RWPE2 (cell line): ENCODE measurements at regions not wholly inside any gene's neighbourhood (a gene's known extent, or its start where the extent isn't known, plus 50 kb on each side); places are given as distances from the start of the nearest gene placed in this dataset.

Experiments
- ATAC-seq: fragments of 200-7000 bp; cut with Tn5 transposase; 3 replicates; pipeline ENCODE4 v1.9.1; 2021; ENCODE audit warnings: low read depth
- DNase-seq: peaks from one replicate; pipeline ENCODE4 v3.0.0-alpha.2; 2020; ENCODE audit warnings: low spot score
- H3K27ac ChIP-seq: fragments of 450-650 bp; 2 replicates; pipeline ENCODE4 v1.5.1; 2017; ENCODE audit warnings: mild to moderate bottlenecking; ENCODE audit not compliant: poor library complexity, severe bottlenecking
- H3K27me3 ChIP-seq: fragments of 250-450 bp; sonication (Bioruptor Pico); 2 replicates; pipeline ENCODE4 v1.5.1; 2021; ENCODE audit warnings: mild to moderate bottlenecking, moderate library complexity; ENCODE audit not compliant: insufficient read depth, poor library complexity, severe bottlenecking
- H3K36me3 ChIP-seq: fragments of 250-450 bp; sonication (Bioruptor Pico); 2 replicates; pipeline ENCODE4 v1.5.1; 2020; ENCODE audit warnings: low read depth, mild to moderate bottlenecking, moderate library complexity
- H3K4me1 ChIP-seq: fragments of 250-450 bp; sonication (Bioruptor Pico); 2 replicates; pipeline ENCODE4 v1.5.1; 2021; ENCODE audit warnings: mild to moderate bottlenecking, moderate library complexity; ENCODE audit not compliant: insufficient read depth, poor library complexity, severe bottlenecking
- H3K4me3 ChIP-seq: fragments of 250-450 bp; sonication (Bioruptor Pico); 2 replicates; pipeline ENCODE4 v1.5.1; 2021; ENCODE audit warnings: mild to moderate bottlenecking, moderate library complexity; ENCODE audit not compliant: severe bottlenecking
- H3K9me3 ChIP-seq: fragments of 250-450 bp; sonication (Bioruptor Pico); 2 replicates; pipeline ENCODE4 v1.5.1; 2021; ENCODE audit warnings: mild to moderate bottlenecking, moderate library complexity; ENCODE audit not compliant: severe bottlenecking
- TF ChIP-seq, protein P1 (sequence below): fragments of 450-650 bp; IDR thresholded peaks from one replicate; pipeline ENCODE4 v1.5.1; 2017; ENCODE audit warnings: mild to moderate bottlenecking, moderate library complexity; ENCODE audit not compliant: poor library complexity, severe bottlenecking

DNA sequence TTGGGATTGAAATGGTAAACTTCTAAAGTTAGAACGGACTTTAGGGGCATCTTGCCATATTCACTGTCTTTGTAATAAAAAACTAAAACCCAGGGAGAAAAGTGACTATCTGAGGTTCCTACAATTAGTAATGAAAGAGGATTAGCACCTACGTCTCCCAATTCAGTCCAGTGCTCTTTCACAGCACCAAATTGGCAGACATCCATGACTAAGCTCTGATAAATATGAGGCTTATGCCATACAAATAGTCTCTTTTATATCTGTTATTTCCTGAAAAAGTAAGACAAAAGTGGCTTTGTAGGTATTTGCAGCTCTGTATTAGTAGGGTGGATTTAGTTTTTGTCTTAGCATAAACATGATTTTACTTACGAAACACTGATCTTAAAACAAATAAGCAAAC is 315.0 kb upstream of the NRIP1 start:
- H3K9me3 ChIP-seq, result no peaks in the 10 kb centered on the region
- H3K4me1 ChIP-seq, result no peaks in the 10 kb centered on the region
- no peak overlapping the region for H3K27ac ChIP-seq
- TF ChIP-seq, protein P1, sequence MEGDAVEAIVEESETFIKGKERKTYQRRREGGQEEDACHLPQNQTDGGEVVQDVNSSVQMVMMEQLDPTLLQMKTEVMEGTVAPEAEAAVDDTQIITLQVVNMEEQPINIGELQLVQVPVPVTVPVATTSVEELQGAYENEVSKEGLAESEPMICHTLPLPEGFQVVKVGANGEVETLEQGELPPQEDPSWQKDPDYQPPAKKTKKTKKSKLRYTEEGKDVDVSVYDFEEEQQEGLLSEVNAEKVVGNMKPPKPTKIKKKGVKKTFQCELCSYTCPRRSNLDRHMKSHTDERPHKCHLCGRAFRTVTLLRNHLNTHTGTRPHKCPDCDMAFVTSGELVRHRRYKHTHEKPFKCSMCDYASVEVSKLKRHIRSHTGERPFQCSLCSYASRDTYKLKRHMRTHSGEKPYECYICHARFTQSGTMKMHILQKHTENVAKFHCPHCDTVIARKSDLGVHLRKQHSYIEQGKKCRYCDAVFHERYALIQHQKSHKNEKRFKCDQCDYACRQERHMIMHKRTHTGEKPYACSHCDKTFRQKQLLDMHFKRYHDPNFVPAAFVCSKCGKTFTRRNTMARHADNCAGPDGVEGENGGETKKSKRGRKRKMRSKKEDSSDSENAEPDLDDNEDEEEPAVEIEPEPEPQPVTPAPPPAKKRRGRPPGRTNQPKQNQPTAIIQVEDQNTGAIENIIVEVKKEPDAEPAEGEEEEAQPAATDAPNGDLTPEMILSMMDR, result no peak
- DNase-seq (no peak), ATAC-seq (no peak)
- no peak overlapping the region for H3K4me3 ChIP-seq
- no peaks in the 10 kb centered on the region for H3K36me3 ChIP-seq
- H3K27me3 ChIP-seq, result no peaks in the 10 kb centered on the region

DNA sequence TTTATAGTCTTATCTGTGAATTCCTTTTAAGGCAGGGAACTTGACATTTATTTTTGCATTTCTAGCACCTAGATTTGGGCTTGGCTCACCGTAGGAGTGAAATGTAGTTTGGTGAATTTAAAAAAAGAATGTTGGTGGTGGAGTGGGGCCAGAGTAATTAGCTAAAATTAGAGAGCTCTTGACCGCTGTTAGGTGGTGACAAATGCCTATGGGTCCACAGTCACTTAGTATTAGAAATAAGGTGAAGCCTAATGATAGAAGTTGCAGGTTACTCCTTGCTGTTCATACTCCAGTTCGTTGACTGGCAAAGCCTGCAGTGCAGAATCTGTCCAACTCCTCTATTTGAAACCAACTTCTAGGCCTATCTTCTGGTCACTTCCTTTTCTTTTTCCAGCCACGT is 318.8 kb upstream of the NRIP1 start:
- Histone ChIP-seq H3K9me3 (no peaks in the 10 kb centered on the region), H3K4me1 (no peaks in the 10 kb centered on the region), H3K27me3 (no peaks in the 10 kb centered on the region), H3K36me3 (no peaks in the 10 kb centered on the region), H3K27ac (no peak overlapping the region), H3K4me3 (no peak overlapping the region)
- TF ChIP-seq, protein P1, result no peak
- ATAC-seq (no peak), DNase-seq (no peak)

DNA sequence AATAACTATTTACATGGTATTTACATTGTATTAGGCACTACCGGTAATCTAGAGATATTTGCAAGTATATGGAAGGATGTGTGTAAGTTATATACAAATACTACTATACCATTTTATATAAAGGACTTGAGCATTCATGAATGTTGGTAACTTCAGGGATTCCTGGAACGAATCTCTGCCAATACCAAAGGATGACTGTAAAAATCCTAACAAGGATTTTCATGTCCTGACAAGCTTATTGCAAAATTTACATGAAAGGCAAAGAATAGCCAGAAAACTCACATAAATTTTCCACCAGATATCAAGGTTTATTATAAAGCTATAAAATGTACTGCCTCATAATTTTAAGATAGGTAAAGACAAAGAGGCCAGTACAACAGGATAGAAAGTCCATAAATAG is 325.2 kb upstream of the NRIP1 start:
- Histone ChIP-seq H3K4me3 (no peak overlapping the region), H3K4me1 (peaks cover 13% of the 10 kb centered on the region), H3K36me3 (no peaks in the 10 kb centered on the region), H3K27me3 (no peaks in the 10 kb centered on the region), H3K27ac (peak overlapping the region; percentile 2), H3K9me3 (no peaks in the 10 kb centered on the region)
- TF ChIP-seq, protein P1, result no peak
- DNase-seq, result no peak
- ATAC-seq, result peak; percentile 54; the same call in 1 of the 3 replicates

DNA sequence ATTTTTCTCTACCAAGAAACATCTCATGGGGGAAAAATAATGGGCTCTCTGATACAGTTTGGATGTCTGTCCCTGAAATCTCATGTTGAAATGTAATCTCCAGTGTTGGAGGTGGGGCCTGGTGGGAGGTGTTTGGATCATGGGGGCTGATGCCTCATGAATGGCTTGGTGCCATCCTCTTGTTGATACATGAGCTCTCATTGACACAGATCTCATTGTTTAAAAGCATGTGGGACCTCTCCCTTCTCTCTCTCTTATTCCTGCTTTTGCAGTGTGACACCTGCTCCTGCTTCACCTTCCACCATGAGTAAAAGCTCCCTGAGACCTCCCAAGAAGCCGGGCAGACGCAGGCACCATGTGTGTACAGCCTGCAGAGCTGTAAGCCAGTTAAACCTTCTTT is 332.5 kb upstream of the NRIP1 start:
- no peak for ATAC-seq
- no peaks in the 10 kb centered on the region for H3K27me3 ChIP-seq
- no peaks in the 10 kb centered on the region for H3K9me3 ChIP-seq
- H3K27ac ChIP-seq, result no peak overlapping the region
- H3K36me3 ChIP-seq, result no peaks in the 10 kb centered on the region
- H3K4me3 ChIP-seq, result no peak overlapping the region
- DNase-seq, result no peak
- no peaks in the 10 kb centered on the region for H3K4me1 ChIP-seq
- TF ChIP-seq, protein P1, result no peak

DNA sequence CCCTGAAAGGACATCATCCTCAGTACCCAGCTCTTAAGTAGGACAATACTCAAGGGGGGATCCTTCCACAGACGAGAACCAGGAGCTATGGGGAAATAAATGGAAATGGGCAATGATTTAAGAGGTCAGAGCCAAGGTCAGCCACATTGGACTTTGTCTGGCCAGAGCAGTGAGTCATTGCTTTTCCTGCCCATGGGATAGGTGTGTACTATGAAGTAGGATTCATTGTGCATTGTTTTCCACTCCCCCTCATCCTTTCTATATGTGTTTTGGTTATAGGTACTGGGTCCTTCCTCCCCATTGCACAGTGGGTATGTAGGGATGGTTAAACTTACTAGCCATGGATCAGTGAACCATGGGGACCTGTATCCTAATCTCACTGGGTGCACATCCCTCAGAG is 328.9 kb upstream of the USP25 start:
- H3K4me3 ChIP-seq, result no peak overlapping the region
- no peaks in the 10 kb centered on the region for H3K36me3 ChIP-seq
- H3K27ac ChIP-seq, result no peak overlapping the region
- H3K4me1 ChIP-seq, result no peaks in the 10 kb centered on the region
- ATAC-seq (no peak), DNase-seq (no peak)
- no peaks in the 10 kb centered on the region for H3K27me3 ChIP-seq
- TF ChIP-seq, protein P1, result no peak
- H3K9me3 ChIP-seq, result no peaks in the 10 kb centered on the region
